NCI-H524 treated with DMSO at 0.1 percent for 48 hours (cell line): ENCODE measurements at regions not wholly inside any gene's neighbourhood (a gene's known extent, or its start where the extent isn't known, plus 50 kb on each side); places are given as distances from the start of the nearest gene placed in this dataset.

Source experiments
- DNase-seq: peaks from one replicate; lab custom pipeline; 2025; lab: John Stamatoyannopoulos, UW

- DNase-seq = no peak
Measured at GRCh38 chr6:10237298-10238038, 177.4 kb downstream of the TFAP2A start.

GRCh38 chr6:10235344-10235743 is 179.5 kb downstream of the TFAP2A start:
- no peak for DNase-seq

- DNase-seq = no peak
Measured at GRCh38 chr6:10230531-10230930, 184.3 kb downstream of the TFAP2A start.

GRCh38 chr6:10223841-10224240 is 191.0 kb downstream of the TFAP2A start:
- no peak for DNase-seq

- no peak for DNase-seq
Measured at GRCh38 chr6:10221178-10221577, 193.7 kb downstream of the TFAP2A start.

GRCh38 chr6:10219510-10219909 is 195.4 kb downstream of the TFAP2A start:
- DNase-seq = no peak

- DNase-seq = no peak
Measured at GRCh38 chr6:10217111-10217510, 197.8 kb downstream of the TFAP2A start.

GRCh38 chr6:10215326-10216110 is 199.4 kb downstream of the TFAP2A start:
- DNase-seq = no peak

GRCh38 chr6:10210052-10210451 is 204.8 kb downstream of the TFAP2A start:
- no peak for DNase-seq

GRCh38 chr6:10205892-10206291 is 209.0 kb downstream of the TFAP2A start:
- DNase-seq = no peak

GRCh38 chr6:10205120-10205519 is 209.8 kb downstream of the TFAP2A start:
- DNase-seq = no peak

GRCh38 chr6:10203651-10204050 is 211.2 kb downstream of the TFAP2A start:
- DNase-seq = no peak

- no peak for DNase-seq
Measured at GRCh38 chr6:10202581-10202980, 212.3 kb downstream of the TFAP2A start.

GRCh38 chr6:10201606-10202510 is 213.0 kb downstream of the TFAP2A start:
- DNase-seq = no peak

- no peak for DNase-seq
Measured at GRCh38 chr6:10196090-10196489, 218.8 kb downstream of the TFAP2A start.

- no peak for DNase-seq
Measured at GRCh38 chr6:10194816-10195672, 219.8 kb downstream of the TFAP2A start.

- no peak for DNase-seq
Measured at GRCh38 chr6:10193321-10193720, 221.6 kb downstream of the TFAP2A start.

GRCh38 chr6:10190042-10190441 is 224.8 kb downstream of the TFAP2A start:
- no peak for DNase-seq

- DNase-seq = no peak
Measured at GRCh38 chr6:10184371-10185227, 230.3 kb downstream of the TFAP2A start.
